Spleen (tissue), 7 donors: ENCODE measurements at regions not wholly inside any gene's neighbourhood (a gene's known extent, or its start where the extent isn't known, plus 50 kb on each side); places are given as distances from the start of the nearest gene placed in this dataset.

Experiments used
- CTCF ChIP-seq, 11 experiments: fragments of 200-600 bp in 7 of 11; fragments of 450-650 bp in 4 of 11; sonication (generic) in 4 of 11; IDR thresholded peaks in 8 of 11; conservative IDR thresholded peaks in 3 of 11; 1 replicate in 7 of 11; 2 replicates in 4 of 11; pipeline versions ENCODE4 v1.4.0 to v1.8.0; 2016 to 2021; ENCODE audit warnings: antibody characterized with exemption in 11 of 11, inconsistent platforms in 4 of 11, mild to moderate bottlenecking in 1 of 11
- POLR2A ChIP-seq, 3 donors: fragments of 450-650 bp; IDR thresholded peaks; one replicate each; pipeline ENCODE4 v1.5.1; 2017; ENCODE audit warnings: antibody characterized with exemption in 3 of 3, mild to moderate bottlenecking in 1 of 3
- POLR2AphosphoS5 ChIP-seq, 3 donors: sonication (generic); formaldehyde crosslinking; IDR thresholded peaks; one replicate each; pipeline ENCODE4 v1.5.1; 2017; ENCODE audit warnings: antibody characterized with exemption in 3 of 3
- donor health status: DM: no; HTN: no; CAD: no; lungs with moderate emphysema.
- donor health status: DM: no; HTN: no; CAD: no.
- donor health status: DM: no; HTN: no; CAD: no.

GRCh38 chr18:76579301-76579695 lies 84.3 kb upstream of the ZNF516 start:
- no peak for TF ChIP-seq POLR2AphosphoS5 (IDR thresholded peaks at IDR 0.05)
- TF ChIP-seq CTCF (IDR thresholded peaks at IDR 0.05 in 8 of 11, conservative IDR thresholded peaks at IDR 0.05 in 3 of 11), result no peak
- TF ChIP-seq POLR2A (IDR thresholded peaks at IDR 0.05), result no peak
